Right hindlimb (tissue), 1 donor: ENCODE measurements at regions not wholly inside any gene's neighbourhood (a gene's known extent, or its start where the extent isn't known, plus 50 kb on each side); places are given as distances from the start of the nearest gene placed in this dataset.
"Not testable (repeated sequence)": the region's sequence is repeated elsewhere in the genome, so short reads cannot be mapped to it uniquely, and the experiment has no call there.

Source experiments
- DNase-seq: peaks from one replicate; pipeline ENCODE4 v3.0.0-alpha.2; 2018

GRCh38 chr2:123359636-123360035 is 665.5 kb upstream of the CNTNAP5 start:
- no peak for DNase-seq

- no peak for DNase-seq
These were observed 662.2 kb upstream of the CNTNAP5 start for GRCh38 chr2:123362671-123363440.

GRCh38 chr2:123363826-123364225 is 661.3 kb upstream of the CNTNAP5 start:
- no peak for DNase-seq

GRCh38 chr2:123364243-123364896 is 660.7 kb upstream of the CNTNAP5 start:
- no peak for DNase-seq

GRCh38 chr2:123366239-123366837 is 658.7 kb upstream of the CNTNAP5 start:
- no peak for DNase-seq

GRCh38 chr2:123370186-123370585 is 654.9 kb upstream of the CNTNAP5 start:
- DNase-seq = no peak

- no peak for DNase-seq
These were observed 653.6 kb upstream of the CNTNAP5 start for GRCh38 chr2:123371535-123371934.

GRCh38 chr2:123380370-123380935 is 644.6 kb upstream of the CNTNAP5 start:
- DNase-seq = no peak

GRCh38 chr2:123415678-123416077 is 609.4 kb upstream of the CNTNAP5 start:
- no peak for DNase-seq

GRCh38 chr2:123419976-123420375 is 605.1 kb upstream of the CNTNAP5 start:
- no peak for DNase-seq

GRCh38 chr2:123434546-123435395 is 590.3 kb upstream of the CNTNAP5 start:
- DNase-seq = peak; percentile 74

- no peak for DNase-seq
These were observed 586.8 kb upstream of the CNTNAP5 start for GRCh38 chr2:123438251-123438650.

- DNase-seq = no peak
These were observed 586.4 kb upstream of the CNTNAP5 start for GRCh38 chr2:123438675-123439074.

GRCh38 chr2:123448801-123449200 is 576.3 kb upstream of the CNTNAP5 start:
- no peak for DNase-seq

GRCh38 chr2:123451542-123451941 is 573.5 kb upstream of the CNTNAP5 start:
- no peak for DNase-seq

GRCh38 chr2:123453046-123453700 is 571.9 kb upstream of the CNTNAP5 start:
- DNase-seq = no peak

- no peak for DNase-seq
These were observed 571.3 kb upstream of the CNTNAP5 start for GRCh38 chr2:123453772-123454171.

- not testable (repeated sequence) for DNase-seq
These were observed 569.9 kb upstream of the CNTNAP5 start for GRCh38 chr2:123455234-123455633.

GRCh38 chr2:123456416-123456815 is 568.7 kb upstream of the CNTNAP5 start:
- no peak for DNase-seq

GRCh38 chr2:123463886-123464285 is 561.2 kb upstream of the CNTNAP5 start:
- no peak for DNase-seq

GRCh38 chr2:123468071-123468470 is 557.0 kb upstream of the CNTNAP5 start:
- DNase-seq = no peak

GRCh38 chr2:123481406-123481805 is 543.7 kb upstream of the CNTNAP5 start:
- DNase-seq = no peak
